ENCODE measurements at regions not wholly inside any gene's neighbourhood (a gene's known extent, or its start where the extent isn't known, plus 50 kb on each side); places are given as distances from the start of the nearest gene placed in this dataset.
A peak's percentile ranks its signal among the peaks of the same experiment; 100 is the strongest.

DNA sequence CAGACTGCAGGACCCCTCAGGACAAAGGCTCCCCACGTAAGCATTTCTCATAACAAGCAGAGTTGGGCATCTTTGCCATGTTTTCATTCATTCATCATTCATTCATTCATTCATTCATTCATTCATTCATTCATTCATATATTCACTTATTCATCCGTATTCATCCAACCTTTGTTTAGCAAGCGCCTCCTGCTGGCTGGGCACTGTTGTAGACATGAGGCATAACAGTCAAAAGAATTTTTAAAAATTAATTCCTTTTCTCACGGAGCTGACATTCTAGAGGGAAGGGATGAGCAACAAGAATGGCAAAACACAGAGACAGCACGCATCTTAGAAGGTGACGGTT, 351.7 kb upstream of the TNRC6C start (continued):
- TF ChIP-seq POLR2AphosphoS5 (IDR thresholded peaks at IDR 0.05; ENCODE audit: control insufficient read depth, insufficient read depth, low read depth, low read length), result no peak
- no peak for TF ChIP-seq ZFP1 (CRISPR knock-in tag; IDR thresholded peaks at IDR 0.05)
- 0 out of 2 replicates have a peak, but pooled peaks have one; percentile 19 for TF ChIP-seq SMC3 (conservative IDR thresholded peaks at IDR 0.05; ENCODE audit: insufficient read depth, low read depth, low read length)
- no peak for TF ChIP-seq TAF7 (tag; IDR thresholded peaks at IDR 0.05)
- TF ChIP-seq, protein P1, sequence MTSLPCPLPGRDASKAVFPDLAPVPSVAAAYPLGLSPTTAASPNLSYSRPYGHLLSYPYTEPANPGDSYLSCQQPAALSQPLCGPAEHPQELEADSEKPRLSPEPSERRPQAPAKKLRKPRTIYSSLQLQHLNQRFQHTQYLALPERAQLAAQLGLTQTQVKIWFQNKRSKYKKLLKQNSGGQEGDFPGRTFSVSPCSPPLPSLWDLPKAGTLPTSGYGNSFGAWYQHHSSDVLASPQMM (CRISPR knock-in tag; IDR thresholded peaks at IDR 0.05), result no peak
- no peak for TF ChIP-seq MED1 (CRISPR knock-in tag; IDR thresholded peaks at IDR 0.05; ENCODE audit: borderline replicate concordance)
- peak; percentile 99 for TF ChIP-seq ZNF24 (IDR thresholded peaks at IDR 0.05)
- no peak for TF ChIP-seq EWSR1 (IDR thresholded peaks at IDR 0.05; ENCODE audit: borderline replicate concordance, low read depth, partially characterized antibody)
- TF ChIP-seq, protein P2, sequence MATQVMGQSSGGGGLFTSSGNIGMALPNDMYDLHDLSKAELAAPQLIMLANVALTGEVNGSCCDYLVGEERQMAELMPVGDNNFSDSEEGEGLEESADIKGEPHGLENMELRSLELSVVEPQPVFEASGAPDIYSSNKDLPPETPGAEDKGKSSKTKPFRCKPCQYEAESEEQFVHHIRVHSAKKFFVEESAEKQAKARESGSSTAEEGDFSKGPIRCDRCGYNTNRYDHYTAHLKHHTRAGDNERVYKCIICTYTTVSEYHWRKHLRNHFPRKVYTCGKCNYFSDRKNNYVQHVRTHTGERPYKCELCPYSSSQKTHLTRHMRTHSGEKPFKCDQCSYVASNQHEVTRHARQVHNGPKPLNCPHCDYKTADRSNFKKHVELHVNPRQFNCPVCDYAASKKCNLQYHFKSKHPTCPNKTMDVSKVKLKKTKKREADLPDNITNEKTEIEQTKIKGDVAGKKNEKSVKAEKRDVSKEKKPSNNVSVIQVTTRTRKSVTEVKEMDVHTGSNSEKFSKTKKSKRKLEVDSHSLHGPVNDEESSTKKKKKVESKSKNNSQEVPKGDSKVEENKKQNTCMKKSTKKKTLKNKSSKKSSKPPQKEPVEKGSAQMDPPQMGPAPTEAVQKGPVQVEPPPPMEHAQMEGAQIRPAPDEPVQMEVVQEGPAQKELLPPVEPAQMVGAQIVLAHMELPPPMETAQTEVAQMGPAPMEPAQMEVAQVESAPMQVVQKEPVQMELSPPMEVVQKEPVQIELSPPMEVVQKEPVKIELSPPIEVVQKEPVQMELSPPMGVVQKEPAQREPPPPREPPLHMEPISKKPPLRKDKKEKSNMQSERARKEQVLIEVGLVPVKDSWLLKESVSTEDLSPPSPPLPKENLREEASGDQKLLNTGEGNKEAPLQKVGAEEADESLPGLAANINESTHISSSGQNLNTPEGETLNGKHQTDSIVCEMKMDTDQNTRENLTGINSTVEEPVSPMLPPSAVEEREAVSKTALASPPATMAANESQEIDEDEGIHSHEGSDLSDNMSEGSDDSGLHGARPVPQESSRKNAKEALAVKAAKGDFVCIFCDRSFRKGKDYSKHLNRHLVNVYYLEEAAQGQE (IDR thresholded peaks at IDR 0.05; ENCODE audit: borderline replicate concordance), result peak; percentile 46; the same call in 1 of the 2 replicates
- TF ChIP-seq, protein P2 (CRISPR knock-in tag; IDR thresholded peaks at IDR 0.05; ENCODE audit: low read depth), result no peak
- no peak for TF ChIP-seq CBFB (CRISPR knock-in tag; IDR thresholded peaks at IDR 0.05)
- TF ChIP-seq ZNF23 (CRISPR knock-in tag; IDR thresholded peaks at IDR 0.05), result no peak
- TF ChIP-seq, protein P3, sequence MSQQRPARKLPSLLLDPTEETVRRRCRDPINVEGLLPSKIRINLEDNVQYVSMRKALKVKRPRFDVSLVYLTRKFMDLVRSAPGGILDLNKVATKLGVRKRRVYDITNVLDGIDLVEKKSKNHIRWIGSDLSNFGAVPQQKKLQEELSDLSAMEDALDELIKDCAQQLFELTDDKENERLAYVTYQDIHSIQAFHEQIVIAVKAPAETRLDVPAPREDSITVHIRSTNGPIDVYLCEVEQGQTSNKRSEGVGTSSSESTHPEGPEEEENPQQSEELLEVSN (IDR thresholded peaks at IDR 0.05; ENCODE audit: borderline replicate concordance in 1 of 2, extremely low read depth in 1 of 2, insufficient read depth in 1 of 2, insufficient read length in 1 of 2, low read depth in 1 of 2, low read length in 1 of 2, poor library complexity in 1 of 2, severe bottlenecking in 1 of 2), result no peak
- TF ChIP-seq, protein P4, sequence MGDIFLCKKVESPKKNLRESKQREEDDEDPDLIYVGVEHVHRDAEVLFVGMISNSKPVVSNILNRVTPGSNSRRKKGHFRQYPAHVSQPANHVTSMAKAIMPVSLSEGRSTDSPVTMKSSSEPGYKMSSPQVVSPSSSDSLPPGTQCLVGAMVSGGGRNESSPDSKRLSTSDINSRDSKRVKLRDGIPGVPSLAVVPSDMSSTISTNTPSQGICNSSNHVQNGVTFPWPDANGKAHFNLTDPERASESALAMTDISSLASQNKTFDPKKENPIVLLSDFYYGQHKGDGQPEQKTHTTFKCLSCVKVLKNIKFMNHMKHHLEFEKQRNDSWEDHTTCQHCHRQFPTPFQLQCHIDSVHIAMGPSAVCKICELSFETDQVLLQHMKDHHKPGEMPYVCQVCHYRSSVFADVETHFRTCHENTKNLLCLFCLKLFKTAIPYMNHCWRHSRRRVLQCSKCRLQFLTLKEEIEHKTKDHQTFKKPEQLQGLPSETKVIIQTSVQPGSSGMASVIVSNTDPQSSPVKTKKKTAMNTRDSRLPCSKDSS (IDR thresholded peaks at IDR 0.05; ENCODE audit: low read depth, partially characterized antibody), result no peak
- TF ChIP-seq, protein P5, sequence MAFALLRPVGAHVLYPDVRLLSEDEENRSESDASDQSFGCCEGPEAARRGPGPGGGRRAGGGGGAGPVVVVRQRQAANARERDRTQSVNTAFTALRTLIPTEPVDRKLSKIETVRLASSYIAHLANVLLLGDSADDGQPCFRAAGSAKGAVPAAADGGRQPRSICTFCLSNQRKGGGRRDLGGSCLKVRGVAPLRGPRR (CRISPR knock-in tag; IDR thresholded peaks at IDR 0.05), result no peak
- no peak for TF ChIP-seq MBD2 (IDR thresholded peaks at IDR 0.05; ENCODE audit: borderline replicate concordance, low read depth)
